ENCODE measurements at regions not wholly inside any gene's neighbourhood (a gene's known extent, or its start where the extent isn't known, plus 50 kb on each side); places are given as distances from the start of the nearest gene placed in this dataset.

DNA sequence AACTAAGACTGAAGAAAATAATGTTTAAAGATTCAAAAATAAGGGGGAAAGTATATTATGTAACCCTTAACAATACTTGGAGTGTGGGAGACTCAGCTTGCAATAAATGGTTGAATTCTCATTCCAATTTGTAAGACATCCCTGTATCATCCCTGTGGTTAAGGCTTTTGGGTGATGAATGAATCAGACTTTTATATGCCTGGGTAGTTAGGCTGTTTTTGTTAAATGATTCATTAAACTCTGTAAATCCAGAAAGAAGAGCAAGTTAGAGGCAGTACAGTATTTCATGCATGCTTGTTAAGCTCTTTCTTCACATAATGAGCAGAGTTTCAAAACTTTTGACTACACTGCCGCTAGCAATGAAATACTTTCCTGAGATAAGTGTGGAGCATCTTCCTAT lies 948.8 kb downstream of the SOCS6 start:
- TF ChIP-seq, protein P1, sequence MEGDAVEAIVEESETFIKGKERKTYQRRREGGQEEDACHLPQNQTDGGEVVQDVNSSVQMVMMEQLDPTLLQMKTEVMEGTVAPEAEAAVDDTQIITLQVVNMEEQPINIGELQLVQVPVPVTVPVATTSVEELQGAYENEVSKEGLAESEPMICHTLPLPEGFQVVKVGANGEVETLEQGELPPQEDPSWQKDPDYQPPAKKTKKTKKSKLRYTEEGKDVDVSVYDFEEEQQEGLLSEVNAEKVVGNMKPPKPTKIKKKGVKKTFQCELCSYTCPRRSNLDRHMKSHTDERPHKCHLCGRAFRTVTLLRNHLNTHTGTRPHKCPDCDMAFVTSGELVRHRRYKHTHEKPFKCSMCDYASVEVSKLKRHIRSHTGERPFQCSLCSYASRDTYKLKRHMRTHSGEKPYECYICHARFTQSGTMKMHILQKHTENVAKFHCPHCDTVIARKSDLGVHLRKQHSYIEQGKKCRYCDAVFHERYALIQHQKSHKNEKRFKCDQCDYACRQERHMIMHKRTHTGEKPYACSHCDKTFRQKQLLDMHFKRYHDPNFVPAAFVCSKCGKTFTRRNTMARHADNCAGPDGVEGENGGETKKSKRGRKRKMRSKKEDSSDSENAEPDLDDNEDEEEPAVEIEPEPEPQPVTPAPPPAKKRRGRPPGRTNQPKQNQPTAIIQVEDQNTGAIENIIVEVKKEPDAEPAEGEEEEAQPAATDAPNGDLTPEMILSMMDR (conservative IDR thresholded peaks at IDR 0.05; ENCODE audit: low read depth, low read length), result no peak
- TF ChIP-seq EZH2 (IDR thresholded peaks at IDR 0.05; ENCODE audit: borderline replicate concordance, low read depth, low read length, poor library complexity, severe bottlenecking), result no peak

Measured in A673 (cell line).